ENCODE measurements at regions not wholly inside any gene's neighbourhood (a gene's known extent, or its start where the extent isn't known, plus 50 kb on each side); places are given as distances from the start of the nearest gene placed in this dataset.

DNA sequence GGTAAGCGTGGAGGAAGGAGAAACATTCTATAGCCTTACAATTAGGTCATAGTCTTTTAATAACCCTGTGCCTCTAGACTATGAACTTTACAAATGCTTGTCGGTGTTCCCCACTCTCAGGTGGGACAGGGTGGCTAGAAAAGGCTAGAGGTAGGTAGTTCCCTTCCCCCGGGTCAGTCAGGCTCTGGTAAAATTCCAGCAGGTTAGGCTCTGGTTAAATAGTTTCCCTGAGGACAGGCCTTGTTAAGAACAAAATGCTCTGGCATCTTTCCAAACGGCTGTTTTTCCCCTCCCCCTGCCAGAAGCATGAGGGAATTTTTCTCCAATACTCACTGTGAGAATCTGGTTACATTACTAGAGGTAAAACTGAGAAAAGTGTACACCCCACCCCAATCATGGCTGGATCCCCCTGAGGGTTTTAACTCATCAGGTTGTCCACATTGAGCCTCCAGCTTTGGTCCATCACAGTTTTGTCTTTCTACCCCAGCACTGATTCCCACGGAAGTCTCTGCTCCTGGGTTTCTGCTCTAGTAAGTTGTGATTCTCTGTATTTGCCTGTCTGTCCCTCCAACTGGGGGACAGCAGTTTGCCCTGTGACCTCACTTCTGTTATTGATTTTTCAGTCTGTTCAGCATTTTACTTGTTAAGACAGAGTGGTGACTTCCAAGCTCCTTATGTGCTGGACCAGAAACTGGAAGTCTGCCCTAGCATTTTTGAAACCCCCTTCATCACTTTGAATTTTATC lies 84.7 kb upstream of the ADGRF1 start:
- H3K4me3 Mint-ChIP-seq (ENCODE audit: low read depth) = peak overlapping the region; percentile 1
- H3K36me3 Mint-ChIP-seq (ENCODE audit: insufficient read depth) = no peaks in the 10 kb centered on the region
- peaks cover 5% of the 10 kb centered on the region for H3K9me3 Mint-ChIP-seq (ENCODE audit: low read depth)
- no peaks in the 10 kb centered on the region for H3K27me3 Mint-ChIP-seq
- TF ChIP-seq, protein P1, sequence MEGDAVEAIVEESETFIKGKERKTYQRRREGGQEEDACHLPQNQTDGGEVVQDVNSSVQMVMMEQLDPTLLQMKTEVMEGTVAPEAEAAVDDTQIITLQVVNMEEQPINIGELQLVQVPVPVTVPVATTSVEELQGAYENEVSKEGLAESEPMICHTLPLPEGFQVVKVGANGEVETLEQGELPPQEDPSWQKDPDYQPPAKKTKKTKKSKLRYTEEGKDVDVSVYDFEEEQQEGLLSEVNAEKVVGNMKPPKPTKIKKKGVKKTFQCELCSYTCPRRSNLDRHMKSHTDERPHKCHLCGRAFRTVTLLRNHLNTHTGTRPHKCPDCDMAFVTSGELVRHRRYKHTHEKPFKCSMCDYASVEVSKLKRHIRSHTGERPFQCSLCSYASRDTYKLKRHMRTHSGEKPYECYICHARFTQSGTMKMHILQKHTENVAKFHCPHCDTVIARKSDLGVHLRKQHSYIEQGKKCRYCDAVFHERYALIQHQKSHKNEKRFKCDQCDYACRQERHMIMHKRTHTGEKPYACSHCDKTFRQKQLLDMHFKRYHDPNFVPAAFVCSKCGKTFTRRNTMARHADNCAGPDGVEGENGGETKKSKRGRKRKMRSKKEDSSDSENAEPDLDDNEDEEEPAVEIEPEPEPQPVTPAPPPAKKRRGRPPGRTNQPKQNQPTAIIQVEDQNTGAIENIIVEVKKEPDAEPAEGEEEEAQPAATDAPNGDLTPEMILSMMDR (IDR thresholded peaks at IDR 0.05; ENCODE audit: unreplicated experiment) = no peak
- no peak for DNase-seq (ENCODE audit: low spot score, unreplicated experiment)
- peak overlapping the region; percentile 78 for H3K27ac Mint-ChIP-seq
- peaks cover 24% of the 10 kb centered on the region for H3K4me1 Mint-ChIP-seq (ENCODE audit: low read depth)

DNA sequence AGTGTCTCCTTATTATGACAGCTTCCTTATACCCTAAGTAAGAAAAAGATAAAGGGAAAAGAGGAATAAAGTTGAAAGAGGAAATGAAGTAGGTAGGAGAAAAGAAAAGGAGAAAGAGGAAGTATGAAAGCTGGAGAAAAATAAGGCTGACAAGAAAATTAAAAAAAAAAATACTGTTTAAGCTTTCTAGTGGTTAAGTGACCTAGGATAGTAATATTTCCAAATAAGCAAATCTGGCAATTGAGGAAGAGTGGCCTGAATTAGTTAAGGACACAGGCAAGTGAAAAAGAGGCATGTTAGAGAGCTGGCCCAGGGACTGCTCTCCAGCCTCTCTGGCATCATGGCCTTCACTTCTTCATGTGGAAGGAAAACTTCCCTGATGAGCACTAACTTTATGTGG lies 76.5 kb upstream of the ADGRF1 start:
- Mint-ChIP-seq H3K4me1 (ENCODE audit: low read depth) (no peaks in the 10 kb centered on the region), H3K27me3 (peaks cover 9% of the 10 kb centered on the region), H3K4me3 (ENCODE audit: low read depth) (no peak overlapping the region), H3K9me3 (ENCODE audit: low read depth) (peaks cover 5% of the 10 kb centered on the region), H3K27ac (no peak overlapping the region), H3K36me3 (ENCODE audit: insufficient read depth) (no peaks in the 10 kb centered on the region)
- TF ChIP-seq, protein P1 (IDR thresholded peaks at IDR 0.05; ENCODE audit: unreplicated experiment) = no peak
- no peak for DNase-seq (ENCODE audit: low spot score, unreplicated experiment)

DNA sequence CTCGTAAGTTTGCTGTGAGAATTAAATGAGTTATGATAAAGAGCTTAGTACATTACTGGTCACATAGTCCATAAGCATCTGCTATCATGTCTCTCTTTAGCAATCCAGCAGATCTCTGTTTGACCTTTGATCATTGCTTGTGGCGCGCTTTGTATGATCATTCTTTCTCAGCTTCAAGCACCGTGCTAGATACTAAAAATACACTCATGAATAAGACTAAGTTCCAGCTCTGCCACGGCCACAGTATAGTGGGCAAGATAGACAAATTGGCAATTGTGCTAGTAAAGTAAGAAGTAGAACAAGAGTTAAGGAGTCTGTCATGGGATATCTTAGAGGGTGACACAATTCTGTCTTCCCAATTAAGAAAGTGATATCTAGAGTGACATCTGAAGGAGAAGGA lies 75.2 kb upstream of the ADGRF1 start:
- DNase-seq (ENCODE audit: low spot score, unreplicated experiment) = no peak
- H3K27me3 Mint-ChIP-seq = peaks cover 9% of the 10 kb centered on the region

DNA sequence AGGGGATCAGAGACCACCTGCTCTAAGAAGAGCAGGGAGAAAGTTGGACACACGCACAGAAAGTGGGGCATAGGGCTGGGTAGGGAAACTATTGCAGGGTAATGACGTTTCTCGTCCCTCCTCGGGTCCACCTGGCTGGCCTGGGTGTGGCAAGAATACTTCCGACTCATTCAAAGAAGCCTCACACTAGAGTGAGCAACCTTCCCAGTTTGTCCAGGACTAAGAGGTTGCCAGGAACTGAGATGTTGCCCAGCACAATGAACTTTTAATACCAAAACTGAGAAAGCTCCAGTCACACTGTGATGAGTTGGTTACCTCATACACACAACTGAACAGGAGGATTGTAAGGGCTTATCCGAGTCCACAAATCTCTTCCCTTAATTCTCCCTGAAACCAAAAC lies 74.5 kb upstream of the ADGRF1 start:
- TF ChIP-seq, protein P1 (IDR thresholded peaks at IDR 0.05; ENCODE audit: unreplicated experiment) = no peak
- Mint-ChIP-seq H3K9me3 (ENCODE audit: low read depth) (no peaks in the 10 kb centered on the region), H3K27ac (no peak overlapping the region), H3K4me3 (ENCODE audit: low read depth) (no peak overlapping the region), H3K4me1 (ENCODE audit: low read depth) (peaks cover 6% of the 10 kb centered on the region), H3K36me3 (ENCODE audit: insufficient read depth) (no peaks in the 10 kb centered on the region), H3K27me3 (peaks cover 9% of the 10 kb centered on the region)
- no peak for DNase-seq (ENCODE audit: low spot score, unreplicated experiment)

More for the DNA sequence above, 75.2 kb upstream of the ADGRF1 start:
- TF ChIP-seq, protein P1 (IDR thresholded peaks at IDR 0.05; ENCODE audit: unreplicated experiment) = no peak
- no peak overlapping the region for H3K4me3 Mint-ChIP-seq (ENCODE audit: low read depth)
- H3K27ac Mint-ChIP-seq = no peak overlapping the region
- H3K9me3 Mint-ChIP-seq (ENCODE audit: low read depth) = no peaks in the 10 kb centered on the region
- H3K4me1 Mint-ChIP-seq (ENCODE audit: low read depth) = no peaks in the 10 kb centered on the region
- no peaks in the 10 kb centered on the region for H3K36me3 Mint-ChIP-seq (ENCODE audit: insufficient read depth)

DNA sequence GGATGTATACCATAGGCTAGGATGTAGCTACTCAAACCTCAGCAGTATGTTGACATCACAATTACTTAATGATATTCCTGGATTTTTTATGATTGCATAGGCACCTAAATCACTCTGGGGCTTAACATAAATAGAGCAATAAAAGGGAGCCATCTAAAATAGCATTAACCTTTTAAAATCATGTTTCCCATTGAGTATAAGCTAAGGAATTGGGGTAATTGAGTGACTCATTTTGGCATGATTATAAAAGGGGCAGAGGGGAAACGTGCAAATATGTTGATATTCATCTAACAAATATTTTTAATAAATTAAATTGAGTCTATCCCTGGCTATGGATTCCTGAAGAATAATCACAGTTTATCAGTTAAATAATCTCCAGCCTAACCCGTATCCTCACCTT lies 74.0 kb upstream of the ADGRF1 start:
- Mint-ChIP-seq H3K9me3 (ENCODE audit: low read depth) (no peaks in the 10 kb centered on the region), H3K36me3 (ENCODE audit: insufficient read depth) (no peaks in the 10 kb centered on the region), H3K4me3 (ENCODE audit: low read depth) (no peak overlapping the region), H3K27me3 (peaks cover 9% of the 10 kb centered on the region), H3K4me1 (ENCODE audit: low read depth) (peaks cover 8% of the 10 kb centered on the region), H3K27ac (no peak overlapping the region)
- TF ChIP-seq, protein P1 (IDR thresholded peaks at IDR 0.05; ENCODE audit: unreplicated experiment) = no peak
- DNase-seq (ENCODE audit: low spot score, unreplicated experiment) = no peak

All from progenitor cell of endocrine pancreas (in vitro differentiated cells).